Upper lobe of left lung (tissue), 4 donors: ENCODE measurements at regions not wholly inside any gene's neighbourhood (a gene's known extent, or its start where the extent isn't known, plus 50 kb on each side); places are given as distances from the start of the nearest gene placed in this dataset.

Experiments
- POLR2A ChIP-seq, 4 donors: fragments of 450-650 bp; IDR thresholded peaks; one replicate each; pipeline ENCODE4 v1.5.1; 2016 to 2017; ENCODE audit warnings: antibody characterized with exemption in 4 of 4, mild to moderate bottlenecking in 2 of 4
- POLR2AphosphoS5 ChIP-seq, 2 donors: sonication (generic); formaldehyde crosslinking; IDR thresholded peaks; one replicate each; pipeline ENCODE4 v1.5.1; 2017; ENCODE audit warnings: antibody characterized with exemption in 2 of 2
- TF ChIP-seq, protein P1 (sequence below), 6 experiments: fragments of 450-650 bp in 4 of 6; fragments of 200-600 bp in 2 of 6; sonication (generic) in 2 of 6; IDR thresholded peaks; one replicate each; pipeline ENCODE4 v1.5.1; 2016 to 2019; ENCODE audit warnings: antibody characterized with exemption in 6 of 6

GRCh38 chr11:29584342-29584741 lies 432.5 kb downstream of the KCNA4 start:
- TF ChIP-seq, protein P1, sequence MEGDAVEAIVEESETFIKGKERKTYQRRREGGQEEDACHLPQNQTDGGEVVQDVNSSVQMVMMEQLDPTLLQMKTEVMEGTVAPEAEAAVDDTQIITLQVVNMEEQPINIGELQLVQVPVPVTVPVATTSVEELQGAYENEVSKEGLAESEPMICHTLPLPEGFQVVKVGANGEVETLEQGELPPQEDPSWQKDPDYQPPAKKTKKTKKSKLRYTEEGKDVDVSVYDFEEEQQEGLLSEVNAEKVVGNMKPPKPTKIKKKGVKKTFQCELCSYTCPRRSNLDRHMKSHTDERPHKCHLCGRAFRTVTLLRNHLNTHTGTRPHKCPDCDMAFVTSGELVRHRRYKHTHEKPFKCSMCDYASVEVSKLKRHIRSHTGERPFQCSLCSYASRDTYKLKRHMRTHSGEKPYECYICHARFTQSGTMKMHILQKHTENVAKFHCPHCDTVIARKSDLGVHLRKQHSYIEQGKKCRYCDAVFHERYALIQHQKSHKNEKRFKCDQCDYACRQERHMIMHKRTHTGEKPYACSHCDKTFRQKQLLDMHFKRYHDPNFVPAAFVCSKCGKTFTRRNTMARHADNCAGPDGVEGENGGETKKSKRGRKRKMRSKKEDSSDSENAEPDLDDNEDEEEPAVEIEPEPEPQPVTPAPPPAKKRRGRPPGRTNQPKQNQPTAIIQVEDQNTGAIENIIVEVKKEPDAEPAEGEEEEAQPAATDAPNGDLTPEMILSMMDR (IDR thresholded peaks at IDR 0.05), result no peak
- TF ChIP-seq POLR2A (IDR thresholded peaks at IDR 0.05) (no peak), POLR2AphosphoS5 (IDR thresholded peaks at IDR 0.05) (no peak)
